Liver (tissue), 1 donor: ENCODE measurements at regions not wholly inside any gene's neighbourhood (a gene's known extent, or its start where the extent isn't known, plus 50 kb on each side); places are given as distances from the start of the nearest gene placed in this dataset. TPM values are rescaled to one million over a fixed set of nuclear protein-coding genes. Genes with fewer than 3 reads are reported as not detected.

Experiments
- small RNA-seq: library from RNA; depleted of rRNA; stranded (forward); fragments of <200 nt; gene quantifications from one replicate; pipeline ENCODE3, GENCODE V24; 2014

Small RNA genes lying in the stretch of these regions (small RNA-seq; reads per million reads assigned to genes)
- gene MIR1302-6: not detected
